HG03280 (cell line): ENCODE measurements at regions not wholly inside any gene's neighbourhood (a gene's known extent, or its start where the extent isn't known, plus 50 kb on each side); places are given as distances from the start of the nearest gene placed in this dataset.
A peak's percentile ranks its signal among the peaks of the same experiment; 100 is the strongest.

Experiments
- ATAC-seq: cut with Tn5 transposase; IDR thresholded peaks from one replicate; pipeline ENCODE4 v1.9.1; 2021; ENCODE audit warnings: mild to moderate bottlenecking, moderate library complexity; ENCODE audit not compliant: unreplicated experiment

- no peak for ATAC-seq
These were observed 140.9 kb upstream of the HMHB1 start for GRCh38 chr5:143671021-143671420.

GRCh38 chr5:143665866-143666265, 146.1 kb upstream of the HMHB1 start:
- no peak for ATAC-seq

- ATAC-seq: no peak
These were observed 147.3 kb upstream of the HMHB1 start for GRCh38 chr5:143664623-143665022.

- ATAC-seq: no peak
These were observed 148.1 kb upstream of the HMHB1 start for GRCh38 chr5:143663872-143664271.

GRCh38 chr5:143662020-143662419, 149.9 kb upstream of the HMHB1 start:
- ATAC-seq: no peak

- ATAC-seq: no peak
These were observed 151.3 kb upstream of the HMHB1 start for GRCh38 chr5:143660625-143661024.

GRCh38 chr5:143659599-143660238, 152.2 kb upstream of the HMHB1 start:
- no peak for ATAC-seq

- no peak for ATAC-seq
These were observed 153.0 kb upstream of the HMHB1 start for GRCh38 chr5:143658956-143659355.

- ATAC-seq: no peak
These were observed 154.2 kb upstream of the HMHB1 start for GRCh38 chr5:143657647-143658285.

GRCh38 chr5:143653766-143654282, 158.1 kb upstream of the HMHB1 start:
- no peak for ATAC-seq

GRCh38 chr5:143653256-143653655, 158.7 kb upstream of the HMHB1 start:
- peak; percentile 53 for ATAC-seq

GRCh38 chr5:143652108-143652700, 159.8 kb upstream of the HMHB1 start:
- ATAC-seq: no peak

- no peak for ATAC-seq
These were observed 161.9 kb upstream of the HMHB1 start for GRCh38 chr5:143649937-143650621.

- no peak for ATAC-seq
These were observed 163.3 kb upstream of the HMHB1 start for GRCh38 chr5:143648696-143649095.

- no peak for ATAC-seq
These were observed 165.0 kb upstream of the HMHB1 start for GRCh38 chr5:143646961-143647360.

GRCh38 chr5:143645356-143645755, 166.6 kb upstream of the HMHB1 start:
- ATAC-seq: no peak

- ATAC-seq: no peak
These were observed 167.2 kb upstream of the HMHB1 start for GRCh38 chr5:143644727-143645126.

- ATAC-seq: no peak
These were observed 169.2 kb upstream of the HMHB1 start for GRCh38 chr5:143642791-143643190.

- no peak for ATAC-seq
These were observed 170.2 kb upstream of the HMHB1 start for GRCh38 chr5:143641549-143642355.

GRCh38 chr5:143638654-143639053, 173.3 kb upstream of the HMHB1 start:
- no peak for ATAC-seq
